Adrenal gland (tissue), 9 donors: ENCODE measurements at regions not wholly inside any gene's neighbourhood (a gene's known extent, or its start where the extent isn't known, plus 50 kb on each side); places are given as distances from the start of the nearest gene placed in this dataset.

ENCODE experiments used
- DNase-seq, 7 donors: peaks; one replicate each; pipeline ENCODE4 v3.0.0-alpha.2; 2019 to 2020
- H3K27ac ChIP-seq, 5 donors: fragments of 200-600 bp; sonication (generic) in 4 of 5; 1 replicate in 3 of 5; 2 replicates in 2 of 5; pipeline versions ENCODE4 v1.5.1 to v1.8.0; 2016 to 2020; ENCODE audit warnings: mild to moderate bottlenecking in 1 of 5
- H3K27me3 ChIP-seq: fragments of 200-600 bp; 2 replicates; pipeline ENCODE4 v1.8.0; 2021
- H3K36me3 ChIP-seq, 2 donors: fragments of 200-600 bp; replicated peaks in 1 of 2; 1 replicate in 1 of 2; 2 replicates in 1 of 2; pipeline versions ENCODE4 v1.5.1 to v1.8.0; 2018 to 2022
- H3K4me1 ChIP-seq, 2 donors: fragments of 200-600 bp; replicated peaks in 1 of 2; 1 replicate in 1 of 2; 2 replicates in 1 of 2; pipeline versions ENCODE4 v1.5.1 to v1.8.0; 2018 to 2021
- H3K4me3 ChIP-seq, 4 donors: fragments of 200-600 bp; sonication (generic) in 3 of 4; one replicate each; pipeline ENCODE4 v1.5.1; 2016 to 2018
- H3K9me3 ChIP-seq, 3 donors: fragments of 200-600 bp; sonication (generic) in 1 of 3; replicated peaks in 1 of 3; 1 replicate in 2 of 3; 2 replicates in 1 of 3; pipeline versions ENCODE4 v1.5.1 to v1.8.0; 2016 to 2021
- CTCF ChIP-seq, 6 experiments: fragments of 450-650 bp in 4 of 6; fragments of 200-600 bp in 2 of 6; sonication (generic) in 1 of 6; IDR thresholded peaks; 1 replicate in 5 of 6; 2 replicates in 1 of 6; pipeline versions ENCODE4 v1.5.1 to v1.8.0; 2016 to 2021; ENCODE audit warnings: antibody characterized with exemption in 6 of 6, mild to moderate bottlenecking in 2 of 6, moderate library complexity in 1 of 6
- POLR2A ChIP-seq, 2 donors: fragments of 450-650 bp; IDR thresholded peaks; one replicate each; pipeline ENCODE4 v1.6.1; 2017; ENCODE audit warnings: antibody characterized with exemption in 2 of 2, mild to moderate bottlenecking in 2 of 2, moderate library complexity in 1 of 2
- WGBS, 4 donors: extraction: QIAGEN DNeasy Blood & Tissue Kit in 2 of 4; methylation state at CpG; one replicate each; pipeline versions ENCODE4 v1.1.5 to v1.1.7; 2013 to 2017; 5-methylcytosine and 5-hydroxymethylcytosine counted together
- intact Hi-C, 2 donors: fragments of 100-400 bp; cut with DNase I; formaldehyde crosslinking; loops; one replicate each; pipeline versions ENCODE4 v1.14.1 to v1.15.0; 2022 to 2023
- donor health status: healthy with polysubstance abuse.
- donor health status: Bipolar disorder and iron deficiency.
- donor health status: DM: yes; HTN: yes; CAD: no.
- donor health status: DM: no; HTN: no; CAD: no.
- donor health status: DM: no; HTN: no; CAD: no.

- no peaks in the 10 kb centered on the region for H3K27me3 ChIP-seq
- 90 to 94% (median 93%) methylated on average over 7 to 8 of the region's 8 CpGs for WGBS, 4 donors
- no peak overlapping the region for H3K27ac ChIP-seq
- no peak overlapping the region for H3K4me3 ChIP-seq
- intact Hi-C loops: no loop called here
- H3K4me1 ChIP-seq: no peaks in the 10 kb centered on the region
- DNase-seq: no peak
- no peaks in the 10 kb centered on the region for H3K36me3 ChIP-seq
- no peaks in the 10 kb centered on the region for H3K9me3 ChIP-seq
- TF ChIP-seq POLR2A (IDR thresholded peaks at IDR 0.05): no peak
- TF ChIP-seq CTCF (IDR thresholded peaks at IDR 0.05): no peak
Observed at GRCh38 chr6:166689687-166690086, 62.6 kb upstream of the RPS6KA2 start.

- no peak overlapping the region for H3K4me3 ChIP-seq
- H3K36me3 ChIP-seq: no peaks in the 10 kb centered on the region
- 93 to 96% (median 94%) methylated on average over 9 of the region's 9 CpGs for WGBS, 4 donors
- no peaks in the 10 kb centered on the region for H3K4me1 ChIP-seq
- H3K27me3 ChIP-seq: no peaks in the 10 kb centered on the region
- no peak overlapping the region for H3K27ac ChIP-seq
- H3K9me3 ChIP-seq: no peaks in the 10 kb centered on the region
- DNase-seq: no peak
- no peak for TF ChIP-seq POLR2A (IDR thresholded peaks at IDR 0.05)
- intact Hi-C loops: no loop called here
Observed at GRCh38 chr6:166688901-166689300, 61.9 kb upstream of the RPS6KA2 start.

- Histone ChIP-seq H3K27ac (no peak overlapping the region), H3K4me1 (no peaks in the 10 kb centered on the region), H3K27me3 (no peaks in the 10 kb centered on the region), H3K36me3 (no peaks in the 10 kb centered on the region), H3K9me3 (no peaks in the 10 kb centered on the region), H3K4me3 (no peak overlapping the region)
- intact Hi-C loops: no loop called here
- DNase-seq: no peak
- TF ChIP-seq CTCF (IDR thresholded peaks at IDR 0.05) (no peak), POLR2A (IDR thresholded peaks at IDR 0.05) (no peak)
- 54 to 81% (median 70%) methylated on average over 6 of the region's 6 CpGs for WGBS, 4 donors
Observed at GRCh38 chr6:166687879-166688205, 60.8 kb upstream of the RPS6KA2 start.

- DNase-seq: no peak
- WGBS, 4 donors: 84 to 88% (median 86%) methylated on average over 12 to 21 of the region's 21 CpGs
- H3K4me1 ChIP-seq: no peaks in the 10 kb centered on the region
- no peaks in the 10 kb centered on the region for H3K36me3 ChIP-seq
- no peaks in the 10 kb centered on the region for H3K9me3 ChIP-seq
- no peak overlapping the region for H3K27ac ChIP-seq
- intact Hi-C loops: no loop called here
- no peaks in the 10 kb centered on the region for H3K27me3 ChIP-seq
- no peak overlapping the region for H3K4me3 ChIP-seq
- no peak for TF ChIP-seq CTCF (IDR thresholded peaks at IDR 0.05)
- TF ChIP-seq POLR2A (IDR thresholded peaks at IDR 0.05): no peak
Observed at GRCh38 chr6:166687070-166687878, 60.2 kb upstream of the RPS6KA2 start.

- Histone ChIP-seq H3K4me3 (no peak overlapping the region), H3K4me1 (no peaks in the 10 kb centered on the region), H3K9me3 (no peaks in the 10 kb centered on the region), H3K27me3 (no peaks in the 10 kb centered on the region), H3K36me3 (no peaks in the 10 kb centered on the region), H3K27ac (no peak overlapping the region)
- TF ChIP-seq CTCF (IDR thresholded peaks at IDR 0.05): no peak
- no peak for TF ChIP-seq POLR2A (IDR thresholded peaks at IDR 0.05)
- DNase-seq: no peak
- intact Hi-C loops: no loop called here
- 78 to 83% (median 82%) methylated on average over 2 of the region's 2 CpGs for whole genome bisulfite sequencing, 4 donors
Observed at GRCh38 chr6:166686317-166686716, 59.3 kb upstream of the RPS6KA2 start.
